ENCODE measurements at regions not wholly inside any gene's neighbourhood (a gene's known extent, or its start where the extent isn't known, plus 50 kb on each side); places are given as distances from the start of the nearest gene placed in this dataset.

GRCh38 chr1:5494518-5494917, 497.7 kb downstream of the NPHP4 start:
- 46% methylated on average over 7 of the region's 7 CpGs for WGBS, 2 donors
- peak; percentile 40 for DNase-seq
- intact Hi-C loops (cut with DNase I; ENCODE audit: low total_unique reads), result no loop called here
- H3K27ac ChIP-seq, result no peak overlapping the region
- no peaks in the 10 kb centered on the region for H3K9me3 ChIP-seq
- no peak overlapping the region for H3K4me3 ChIP-seq
- H3K27me3 ChIP-seq, result no peaks in the 10 kb centered on the region
- peaks cover 14% of the 10 kb centered on the region for H3K4me1 ChIP-seq
- no peaks in the 10 kb centered on the region for H3K36me3 ChIP-seq (ENCODE audit: low read depth, missing control alignments)
- TF ChIP-seq CTCF (IDR thresholded peaks at IDR 0.05) (no peak), POLR2A (IDR thresholded peaks at IDR 0.05) (no peak)

GRCh38 chr1:5493851-5494311, 498.3 kb downstream of the NPHP4 start:
- Histone ChIP-seq H3K27me3 (no peaks in the 10 kb centered on the region), H3K36me3 (ENCODE audit: low read depth, missing control alignments) (no peaks in the 10 kb centered on the region), H3K9me3 (no peaks in the 10 kb centered on the region), H3K4me3 (no peak overlapping the region), H3K4me1 (peaks cover 14% of the 10 kb centered on the region), H3K27ac (no peak overlapping the region)
- TF ChIP-seq POLR2A (IDR thresholded peaks at IDR 0.05) (no peak), CTCF (IDR thresholded peaks at IDR 0.05) (no peak)
- peak; percentile 25 for DNase-seq
- WGBS, 2 donors, result 40 to 54% methylated on average over 9 of the region's 9 CpGs
- intact Hi-C loops (cut with DNase I; ENCODE audit: low total_unique reads), result no loop called here

- Histone ChIP-seq H3K4me1 (peaks cover 14% of the 10 kb centered on the region), H3K36me3 (ENCODE audit: low read depth, missing control alignments) (no peaks in the 10 kb centered on the region), H3K4me3 (no peak overlapping the region), H3K27me3 (no peaks in the 10 kb centered on the region), H3K27ac (no peak overlapping the region), H3K9me3 (no peaks in the 10 kb centered on the region)
- no peak for TF ChIP-seq POLR2A (IDR thresholded peaks at IDR 0.05)
- TF ChIP-seq CTCF (IDR thresholded peaks at IDR 0.05), result no peak
- intact Hi-C loops (cut with DNase I; ENCODE audit: low total_unique reads), result no loop called here
- WGBS, 2 donors, result 78 to 80% methylated on average over 4 of the region's 4 CpGs
- no peak for DNase-seq
Measured at GRCh38 chr1:5493275-5493674, 498.9 kb downstream of the NPHP4 start.

- Histone ChIP-seq H3K27ac (no peak overlapping the region), H3K4me3 (no peak overlapping the region), H3K9me3 (no peaks in the 10 kb centered on the region), H3K4me1 (peaks cover 14% of the 10 kb centered on the region), H3K36me3 (ENCODE audit: low read depth, missing control alignments) (no peaks in the 10 kb centered on the region), H3K27me3 (no peaks in the 10 kb centered on the region)
- TF ChIP-seq CTCF (IDR thresholded peaks at IDR 0.05) (no peak), POLR2A (IDR thresholded peaks at IDR 0.05) (no peak)
- 70 to 78% methylated on average over 4 of the region's 4 CpGs for WGBS, 2 donors
- intact Hi-C loops (cut with DNase I; ENCODE audit: low total_unique reads), result no loop called here
- no peak for DNase-seq
Measured at GRCh38 chr1:5492846-5493245, 499.4 kb downstream of the NPHP4 start.

GRCh38 chr1:5491207-5491904, 500.9 kb downstream of the NPHP4 start:
- no peak for DNase-seq
- TF ChIP-seq POLR2A (IDR thresholded peaks at IDR 0.05) (no peak), CTCF (IDR thresholded peaks at IDR 0.05) (no peak)
- Histone ChIP-seq H3K9me3 (no peaks in the 10 kb centered on the region), H3K27me3 (no peaks in the 10 kb centered on the region), H3K27ac (no peak overlapping the region), H3K4me1 (peaks cover 14% of the 10 kb centered on the region), H3K36me3 (ENCODE audit: low read depth, missing control alignments) (no peaks in the 10 kb centered on the region), H3K4me3 (no peak overlapping the region)
- intact Hi-C loops (cut with DNase I; ENCODE audit: low total_unique reads), result no loop called here
- WGBS, 2 donors, result 79 to 90% methylated on average over 8 to 9 of the region's 9 CpGs
